ENCODE measurements at regions not wholly inside any gene's neighbourhood (a gene's known extent, or its start where the extent isn't known, plus 50 kb on each side); places are given as distances from the start of the nearest gene placed in this dataset.
"Not testable (repeated sequence)": the region's sequence is repeated elsewhere in the genome, so short reads cannot be mapped to it uniquely, and the experiment has no call there.

- no peak for TF ChIP-seq CTCF (IDR thresholded peaks at IDR 0.05)
These were observed 176.1 kb upstream of the CCDC54 start for GRCh38 chr3:107201146-107201545.

GRCh38 chr3:107202885-107203284, 174.4 kb upstream of the CCDC54 start:
- DNase-seq; H3K27me3 ChIP-seq (ENCODE audit: insufficient read depth in 3 of 3, low read length in 2 of 3); H3K27ac ChIP-seq; ATAC-seq; H3K9me3 ChIP-seq; H3K36me3 ChIP-seq (ENCODE audit: insufficient read depth in 1 of 2, low read depth in 1 of 2); H3K4me3 ChIP-seq; intact Hi-C loops (cut with DNase I): not testable (repeated sequence)
- H3K4me1 ChIP-seq: peaks cover 30% of the 10 kb centered on the region

More at GRCh38 chr3:107201146-107201545, 176.1 kb upstream of the CCDC54 start:
- no peak overlapping the region for H3K4me3 ChIP-seq
- no peak overlapping the region for H3K27ac ChIP-seq
- no peaks in the 10 kb centered on the region for H3K27me3 ChIP-seq (ENCODE audit: insufficient read depth in 3 of 3, low read length in 2 of 3)
- intact Hi-C loops (cut with DNase I): no loop called here
- DNase-seq (no peak), ATAC-seq (no peak)
- no peaks in the 10 kb centered on the region for H3K36me3 ChIP-seq (ENCODE audit: insufficient read depth in 1 of 2, low read depth in 1 of 2)
- no peaks in the 10 kb centered on the region for H3K9me3 ChIP-seq
- peaks cover 15% of the 10 kb centered on the region for H3K4me1 ChIP-seq
- WGBS, 3 donors: 79 to 97% (median 84%) methylated on average over 1 of the region's 1 CpG

- no peak for DNase-seq
- no peaks in the 10 kb centered on the region for H3K27me3 ChIP-seq (ENCODE audit: insufficient read depth in 3 of 3, low read length in 2 of 3)
- no peak overlapping the region for H3K27ac ChIP-seq
- peaks cover 36% of the 10 kb centered on the region for H3K4me1 ChIP-seq
- H3K9me3 ChIP-seq: no peaks in the 10 kb centered on the region
- ATAC-seq: no peak
- no peaks in the 10 kb centered on the region for H3K36me3 ChIP-seq (ENCODE audit: insufficient read depth in 1 of 2, low read depth in 1 of 2)
- no peak for TF ChIP-seq CTCF (IDR thresholded peaks at IDR 0.05)
- intact Hi-C loops (cut with DNase I): no loop called here
- no peak overlapping the region for H3K4me3 ChIP-seq
These were observed 173.1 kb upstream of the CCDC54 start for GRCh38 chr3:107204121-107204520.

GRCh38 chr3:107205358-107205757, 171.9 kb upstream of the CCDC54 start:
- Histone ChIP-seq H3K36me3 (ENCODE audit: insufficient read depth in 1 of 2, low read depth in 1 of 2) (no peaks in the 10 kb centered on the region), H3K27ac (no peak overlapping the region), H3K4me3 (no peak overlapping the region), H3K9me3 (no peaks in the 10 kb centered on the region), H3K27me3 (ENCODE audit: insufficient read depth in 3 of 3, low read length in 2 of 3) (no peaks in the 10 kb centered on the region), H3K4me1 (peaks cover 31% of the 10 kb centered on the region)
- 89 to 93% (median 89%) methylated on average over 3 of the region's 3 CpGs for WGBS, 3 donors
- intact Hi-C loops (cut with DNase I): no loop called here
- ATAC-seq: no peak
- no peak for DNase-seq
- no peak for TF ChIP-seq CTCF (IDR thresholded peaks at IDR 0.05)

GRCh38 chr3:107206141-107206540, 171.1 kb upstream of the CCDC54 start:
- ATAC-seq (peak; percentile 49 to 71 (median 64)), DNase-seq (no peak)
- H3K27me3 ChIP-seq (ENCODE audit: insufficient read depth in 3 of 3, low read length in 2 of 3): no peaks in the 10 kb centered on the region
- peaks cover 31% of the 10 kb centered on the region for H3K4me1 ChIP-seq
- intact Hi-C loops (cut with DNase I): no loop called here
- peak; percentile 68 for TF ChIP-seq CTCF (IDR thresholded peaks at IDR 0.05)
- no peaks in the 10 kb centered on the region for H3K36me3 ChIP-seq (ENCODE audit: insufficient read depth in 1 of 2, low read depth in 1 of 2)
- H3K27ac ChIP-seq: peak overlapping the region; percentile 80
- WGBS, 3 donors: 24 to 42% (median 33%) methylated on average over 1 of the region's 1 CpG
- no peak overlapping the region for H3K4me3 ChIP-seq
- no peaks in the 10 kb centered on the region for H3K9me3 ChIP-seq
